Right hindlimb (tissue), 1 donor: ENCODE measurements at regions not wholly inside any gene's neighbourhood (a gene's known extent, or its start where the extent isn't known, plus 50 kb on each side); places are given as distances from the start of the nearest gene placed in this dataset.

Experiments used
- DNase-seq: peaks from one replicate; pipeline ENCODE4 v3.0.0-alpha.2; 2018

- no peak for DNase-seq
Observed at GRCh38 chr5:33303579-33304095, 137.1 kb upstream of the TARS1 start.

DNA sequence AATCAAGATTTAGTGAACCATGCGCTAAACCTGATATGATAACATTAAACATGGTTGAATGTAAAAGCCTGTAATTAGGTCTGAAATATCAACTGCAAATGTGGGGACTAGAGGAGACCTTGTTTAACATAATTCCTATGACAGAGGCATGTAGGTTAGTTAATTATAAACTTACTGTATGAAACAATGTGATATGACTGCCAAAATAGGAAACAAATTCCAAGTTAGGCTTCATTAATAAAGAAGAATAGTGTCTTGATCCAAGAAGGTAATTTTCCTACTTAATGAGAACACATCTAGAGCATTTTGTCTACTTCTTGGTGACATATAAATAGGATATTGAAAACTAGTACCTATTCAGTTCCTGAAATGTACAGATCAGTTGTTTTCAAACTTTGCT is 136.2 kb upstream of the TARS1 start:
- DNase-seq, result no peak

GRCh38 chr5:33305572-33305971 is 135.2 kb upstream of the TARS1 start:
- DNase-seq, result no peak

DNA sequence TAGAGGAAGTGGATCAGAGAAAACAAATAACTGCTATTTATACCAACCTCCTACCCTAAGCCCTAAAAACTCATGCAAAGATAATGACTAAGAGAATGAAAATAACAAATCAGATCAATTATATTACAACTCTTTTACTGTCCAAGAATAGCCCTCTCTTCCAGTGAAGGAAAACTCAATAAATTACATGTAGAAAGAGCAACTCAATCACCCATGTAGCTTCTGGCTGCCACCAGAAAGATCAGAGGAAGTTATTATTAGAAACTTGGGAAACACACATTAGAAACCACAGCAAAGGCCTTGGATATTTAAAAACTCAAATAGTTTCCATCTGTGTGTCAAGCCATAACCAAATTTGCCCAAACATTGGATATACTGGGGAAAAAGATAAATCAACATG is 134.0 kb upstream of the TARS1 start:
- no peak for DNase-seq

GRCh38 chr5:33308586-33308985 is 132.2 kb upstream of the TARS1 start:
- DNase-seq, result no peak

DNA sequence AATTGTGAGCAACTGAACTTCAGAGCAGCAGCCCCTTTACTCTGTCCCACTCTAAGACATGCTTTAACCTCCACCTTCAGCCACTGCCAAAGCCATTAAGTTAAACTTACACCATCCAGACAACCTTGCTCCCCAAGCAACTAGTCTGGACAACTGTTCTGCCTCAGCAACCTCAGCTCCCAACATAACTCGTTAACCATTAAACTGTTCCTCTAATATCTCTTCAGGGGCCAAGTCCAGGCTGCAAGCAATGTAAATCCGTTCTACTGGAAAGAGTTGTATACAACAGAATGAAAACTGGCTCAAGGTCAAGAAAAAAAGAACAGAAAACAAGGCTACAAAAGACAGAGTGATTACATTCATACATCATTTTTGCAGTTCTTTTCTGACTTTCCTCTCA is 131.7 kb upstream of the TARS1 start:
- DNase-seq, result peak; percentile 68

DNA sequence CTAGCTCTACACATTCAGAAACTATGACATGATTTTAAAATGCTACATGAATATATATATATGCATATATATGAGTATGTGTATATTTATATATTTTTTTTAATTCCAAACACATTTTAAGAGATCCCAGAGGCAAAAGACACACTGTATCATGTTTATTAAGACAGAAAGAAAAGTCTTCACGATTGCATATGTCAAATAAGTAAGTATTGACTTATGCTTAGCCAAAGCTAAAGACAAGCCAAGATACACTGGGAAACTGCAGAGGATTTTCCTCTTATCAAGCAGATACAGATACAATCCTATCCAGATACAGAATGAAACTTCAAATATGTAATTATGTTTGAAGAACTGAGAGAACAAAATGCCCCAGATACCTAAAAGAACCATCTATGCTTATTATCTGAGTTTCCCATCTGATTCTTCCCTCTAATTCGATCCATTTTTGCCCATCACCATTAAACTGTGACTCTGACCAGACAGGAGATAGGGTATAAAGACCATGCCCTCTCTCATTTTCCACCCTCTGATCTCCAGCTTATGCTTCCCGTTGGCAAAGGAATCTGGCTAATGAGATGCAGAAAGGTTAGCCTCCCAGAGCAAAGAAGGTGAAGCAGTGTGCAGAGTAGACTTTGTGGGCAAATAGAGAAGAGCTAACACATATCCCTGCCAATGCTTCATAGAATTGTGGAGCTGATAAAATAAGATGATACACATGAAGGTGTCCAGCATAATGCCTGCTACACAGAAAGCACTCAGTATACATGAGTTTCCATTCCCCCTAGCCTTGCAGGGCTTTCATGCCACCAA is 131.0 kb upstream of the TARS1 start:
- no peak for DNase-seq

DNA sequence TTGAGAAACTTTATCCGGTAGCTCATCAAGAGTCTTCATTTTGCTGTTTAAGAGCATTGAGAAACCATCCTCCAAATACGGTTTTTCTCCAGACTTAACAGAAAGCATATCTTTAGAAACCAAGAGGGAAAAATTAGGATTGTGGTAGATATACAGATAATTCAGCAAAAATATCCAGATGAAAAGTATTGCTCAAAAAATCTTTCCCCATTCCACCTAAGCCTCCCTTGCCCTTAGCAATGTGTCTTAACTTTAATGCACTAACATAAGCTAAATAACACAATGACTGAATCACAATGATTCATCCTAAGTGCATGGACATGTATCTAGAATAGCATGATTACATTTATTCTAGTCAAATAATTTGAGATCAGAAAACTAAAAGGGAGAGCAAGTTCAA is 130.3 kb upstream of the TARS1 start:
- DNase-seq, result no peak

GRCh38 chr5:33311893-33312292 is 128.9 kb upstream of the TARS1 start:
- no peak for DNase-seq

GRCh38 chr5:33312571-33313549 is 127.9 kb upstream of the TARS1 start:
- no peak for DNase-seq

DNA sequence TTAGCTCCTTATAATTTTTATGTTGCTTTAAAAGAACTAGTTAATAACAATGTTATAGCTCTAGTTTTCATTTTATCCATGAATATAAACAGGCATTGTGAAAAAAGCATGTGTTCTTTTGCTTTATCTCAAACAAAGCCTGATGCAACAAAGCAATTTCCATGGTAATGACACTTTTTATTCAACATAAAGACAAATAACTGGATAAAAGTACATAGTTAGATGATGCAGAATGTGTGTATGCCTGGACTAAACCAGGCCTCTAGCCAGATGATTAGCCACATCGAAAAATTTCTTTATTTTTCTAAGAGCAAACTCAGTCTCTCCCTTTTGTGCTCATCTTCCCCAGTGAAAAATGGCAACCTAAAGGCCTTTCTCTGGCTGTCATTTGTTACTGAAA is 125.6 kb upstream of the TARS1 start:
- no peak for DNase-seq

- DNase-seq, result no peak
Observed at GRCh38 chr5:33316773-33317172, 124.0 kb upstream of the TARS1 start.

- no peak for DNase-seq
Observed at GRCh38 chr5:33317271-33317670, 123.5 kb upstream of the TARS1 start.

DNA sequence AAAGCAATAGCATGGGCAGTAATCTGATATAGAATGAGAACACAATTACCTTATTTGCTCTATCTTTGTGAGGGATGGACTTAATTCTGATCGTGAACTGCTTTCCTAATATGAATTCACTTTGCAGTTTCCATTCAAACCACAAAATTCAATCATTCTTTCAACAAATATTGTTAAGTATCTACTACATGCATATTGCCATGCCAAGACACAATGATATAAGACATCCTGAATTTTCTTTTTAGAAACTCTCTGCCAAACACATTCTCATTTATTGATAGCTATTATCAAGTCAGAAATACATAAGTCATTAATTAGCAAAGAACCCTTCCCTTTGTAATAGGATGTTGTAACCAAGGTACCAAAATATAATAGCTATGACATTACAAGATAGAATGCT is 121.6 kb upstream of the TARS1 start:
- no peak for DNase-seq

DNA sequence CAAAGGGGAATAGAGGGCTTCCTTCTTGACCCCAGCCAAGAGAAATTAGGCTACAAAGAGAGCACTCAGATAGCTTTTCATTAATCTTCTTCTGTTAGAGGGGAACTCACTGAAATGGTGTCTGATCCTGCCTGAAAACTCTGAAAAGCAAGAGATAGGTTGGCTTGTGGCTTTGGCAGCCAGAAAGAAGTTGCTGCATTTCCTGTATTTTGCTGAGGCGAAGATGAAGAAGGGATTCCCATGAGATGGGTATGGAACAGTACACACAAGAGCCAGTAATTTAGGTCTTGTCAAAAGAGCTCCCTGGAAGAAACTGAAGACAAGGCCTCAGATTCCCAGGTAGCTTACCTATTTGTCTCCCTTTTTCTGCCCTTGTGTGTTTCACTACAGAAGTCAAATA is 120.9 kb upstream of the TARS1 start:
- no peak for DNase-seq

GRCh38 chr5:33321026-33321425 is 119.7 kb upstream of the TARS1 start:
- DNase-seq, result no peak

DNA sequence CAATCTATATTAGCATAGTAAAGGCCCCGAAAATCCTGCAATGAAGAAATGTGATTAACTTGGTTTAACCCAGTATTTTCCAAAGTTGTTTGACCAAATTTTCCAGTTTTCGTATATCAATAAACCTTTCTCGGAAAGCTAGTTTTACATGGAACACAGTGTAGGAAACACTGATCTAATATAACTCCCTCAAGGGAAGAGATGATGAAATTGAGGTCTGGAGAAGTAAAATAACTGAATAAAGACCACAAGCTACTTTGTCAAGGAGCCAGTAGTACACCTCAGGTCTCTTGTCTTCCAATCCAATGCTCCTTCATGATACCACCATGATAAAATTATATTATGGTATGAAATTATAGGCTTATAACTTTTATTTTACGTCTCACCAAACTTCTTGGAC is 118.1 kb upstream of the TARS1 start:
- DNase-seq, result no peak

DNA sequence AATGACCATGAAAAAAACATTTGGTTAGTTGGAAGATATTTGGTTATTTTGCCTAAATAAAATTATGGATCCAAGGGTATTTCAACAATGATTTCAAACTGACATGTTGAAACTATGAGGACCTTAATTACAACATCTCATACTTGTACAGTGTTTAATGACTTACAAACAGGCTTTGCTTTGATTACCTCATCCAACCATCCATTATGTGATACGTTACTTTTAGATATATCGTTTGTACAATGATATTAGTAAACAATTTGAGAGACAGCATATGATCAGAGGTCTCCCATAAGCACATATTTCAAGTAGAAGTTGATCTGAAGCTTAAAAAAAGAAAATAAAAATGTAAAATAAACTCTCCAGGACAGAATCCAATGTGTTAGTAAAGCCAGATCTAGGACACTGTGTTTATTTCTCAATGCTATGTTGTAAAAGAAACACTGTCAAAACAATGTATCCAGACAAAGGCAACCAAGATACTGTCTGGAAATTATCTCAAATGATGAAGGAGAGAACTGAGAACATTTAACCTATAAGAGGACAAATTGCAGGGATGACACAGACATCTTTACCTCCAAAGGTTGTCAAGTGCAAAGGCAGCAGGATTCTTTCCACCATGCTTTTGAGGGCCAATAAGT is 116.0 kb upstream of the TARS1 start:
- no peak for DNase-seq

- peak; percentile 26 for DNase-seq
Observed at GRCh38 chr5:33328818-33329217, 111.9 kb upstream of the TARS1 start.

GRCh38 chr5:33329891-33330290 is 110.9 kb upstream of the TARS1 start:
- DNase-seq, result no peak

DNA sequence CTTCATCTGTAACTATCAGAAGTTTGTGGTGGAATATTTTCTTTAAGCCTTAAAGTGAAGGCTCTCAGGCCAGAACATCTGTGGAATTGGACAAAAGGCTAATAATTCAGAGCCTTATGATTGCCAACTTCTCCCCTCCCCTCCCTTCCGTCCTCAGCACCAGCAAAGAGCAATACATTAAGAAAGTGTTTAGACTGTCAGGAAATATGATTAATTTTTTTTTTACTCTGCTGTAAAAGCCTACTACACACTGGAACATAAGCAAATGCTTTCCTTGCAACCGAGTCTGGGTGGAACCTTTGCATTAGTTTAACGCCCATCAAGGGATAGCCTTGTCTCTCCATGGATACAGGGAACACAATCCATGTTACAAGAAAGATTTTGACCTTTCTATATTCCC is 110.3 kb upstream of the TARS1 start:
- DNase-seq, result peak; percentile 46

- DNase-seq, result no peak
Observed at GRCh38 chr5:33330992-33331391, 109.8 kb upstream of the TARS1 start.

DNA sequence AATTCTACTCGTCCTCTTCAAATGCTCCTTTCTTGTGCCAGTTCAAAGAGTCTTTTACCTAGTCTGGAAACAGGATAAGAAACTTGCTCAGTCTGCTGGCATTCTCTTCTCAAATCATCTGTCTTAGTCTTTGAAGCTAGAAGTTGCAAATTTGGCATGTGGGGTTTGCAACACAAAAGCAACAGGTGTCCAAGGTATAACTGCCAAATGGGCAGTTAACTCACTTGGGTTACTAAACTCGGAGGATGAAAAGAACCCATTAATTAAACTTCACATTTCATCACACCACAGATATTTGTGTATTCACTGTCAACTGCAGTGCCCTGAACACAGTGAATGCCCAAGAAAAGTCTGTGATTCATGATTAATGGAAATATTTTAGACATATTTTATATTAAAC is 108.0 kb upstream of the TARS1 start:
- DNase-seq, result no peak
